Lower lobe of right lung (tissue), 2 donors: ENCODE measurements at regions not wholly inside any gene's neighbourhood (a gene's known extent, or its start where the extent isn't known, plus 50 kb on each side); places are given as distances from the start of the nearest gene placed in this dataset.

ENCODE experiments used
- ATAC-seq, 2 donors: fragments of 200-7000 bp; cut with Tn5 transposase; one replicate each; pipeline ENCODE4 v1.9.1; 2020 to 2022; ENCODE audit warnings: mild to moderate bottlenecking in 2 of 2, moderate library complexity in 2 of 2
- DNase-seq: peaks from one replicate; pipeline ENCODE4 v3.0.0-alpha.2; 2020
- H3K27ac ChIP-seq: fragments of 200-600 bp; one replicate; pipeline ENCODE4 v1.8.0; 2022
- H3K27me3 ChIP-seq: fragments of 200-600 bp; one replicate; pipeline ENCODE4 v1.8.0; 2022; ENCODE audit warnings: low read depth
- H3K36me3 ChIP-seq: fragments of 200-600 bp; one replicate; pipeline ENCODE4 v1.8.0; 2022; ENCODE audit warnings: mild to moderate bottlenecking
- H3K4me1 ChIP-seq: fragments of 200-600 bp; one replicate; pipeline ENCODE4 v1.8.0; 2022
- H3K4me3 ChIP-seq: fragments of 200-600 bp; one replicate; pipeline ENCODE4 v1.8.0; 2022; ENCODE audit warnings: mild to moderate bottlenecking
- H3K9me3 ChIP-seq: fragments of 200-600 bp; one replicate; pipeline ENCODE4 v1.8.0; 2022
- CTCF ChIP-seq: fragments of 200-600 bp; IDR thresholded peaks from one replicate; pipeline ENCODE4 v1.8.0; 2022; ENCODE audit warnings: antibody characterized with exemption, mild to moderate bottlenecking
- intact Hi-C: fragments of 100-400 bp; cut with DNase I; formaldehyde crosslinking; loops from one replicate; pipeline ENCODE4 v1.11.0; 2022
- donor health status: DM: no; HTN: yes; CAD: no; lungs with severe emphysema.

GRCh38 chr3:148330542-148330941 lies 367.2 kb upstream of the AGTR1 start:
- no peaks in the 10 kb centered on the region for H3K36me3 ChIP-seq
- DNase-seq (no peak), ATAC-seq (no peak)
- no peak overlapping the region for H3K27ac ChIP-seq
- intact Hi-C loops: no loop called here
- no peak overlapping the region for H3K4me3 ChIP-seq
- no peaks in the 10 kb centered on the region for H3K4me1 ChIP-seq
- TF ChIP-seq CTCF: no peak
- H3K27me3 ChIP-seq: no peaks in the 10 kb centered on the region
- H3K9me3 ChIP-seq: no peaks in the 10 kb centered on the region

- Histone ChIP-seq H3K36me3 (no peaks in the 10 kb centered on the region), H3K27ac (no peak overlapping the region), H3K4me3 (no peak overlapping the region), H3K9me3 (no peaks in the 10 kb centered on the region), H3K27me3 (no peaks in the 10 kb centered on the region), H3K4me1 (no peaks in the 10 kb centered on the region)
- DNase-seq (no peak), ATAC-seq (no peak)
- no peak for TF ChIP-seq CTCF
- intact Hi-C loops: no loop called here
Observed at GRCh38 chr3:148331081-148331846, 366.4 kb upstream of the AGTR1 start.

GRCh38 chr3:148332509-148332908 lies 365.2 kb upstream of the AGTR1 start:
- no peak for ATAC-seq
- no peak overlapping the region for H3K27ac ChIP-seq
- intact Hi-C loops: no loop called here
- no peaks in the 10 kb centered on the region for H3K4me1 ChIP-seq
- no peaks in the 10 kb centered on the region for H3K36me3 ChIP-seq
- H3K4me3 ChIP-seq: no peak overlapping the region
- no peaks in the 10 kb centered on the region for H3K9me3 ChIP-seq
- TF ChIP-seq CTCF: no peak
- no peak for DNase-seq
- H3K27me3 ChIP-seq: no peaks in the 10 kb centered on the region

GRCh38 chr3:148333091-148333490 lies 364.6 kb upstream of the AGTR1 start:
- TF ChIP-seq CTCF: no peak
- Histone ChIP-seq H3K27me3 (no peaks in the 10 kb centered on the region), H3K4me1 (no peaks in the 10 kb centered on the region), H3K4me3 (no peak overlapping the region), H3K9me3 (no peaks in the 10 kb centered on the region), H3K36me3 (no peaks in the 10 kb centered on the region), H3K27ac (no peak overlapping the region)
- DNase-seq (no peak), ATAC-seq (no peak)
- intact Hi-C loops: no loop called here

- H3K36me3 ChIP-seq: no peaks in the 10 kb centered on the region
- DNase-seq: no peak
- ATAC-seq: no peak
- H3K27ac ChIP-seq: no peak overlapping the region
- no peaks in the 10 kb centered on the region for H3K9me3 ChIP-seq
- H3K27me3 ChIP-seq: no peaks in the 10 kb centered on the region
- TF ChIP-seq CTCF: no peak
- intact Hi-C loops: no loop called here
- no peak overlapping the region for H3K4me3 ChIP-seq
- no peaks in the 10 kb centered on the region for H3K4me1 ChIP-seq
Observed at GRCh38 chr3:148335612-148336011, 362.1 kb upstream of the AGTR1 start.
